ENCODE measurements at regions not wholly inside any gene's neighbourhood (a gene's known extent, or its start where the extent isn't known, plus 50 kb on each side); places are given as distances from the start of the nearest gene placed in this dataset.

DNA sequence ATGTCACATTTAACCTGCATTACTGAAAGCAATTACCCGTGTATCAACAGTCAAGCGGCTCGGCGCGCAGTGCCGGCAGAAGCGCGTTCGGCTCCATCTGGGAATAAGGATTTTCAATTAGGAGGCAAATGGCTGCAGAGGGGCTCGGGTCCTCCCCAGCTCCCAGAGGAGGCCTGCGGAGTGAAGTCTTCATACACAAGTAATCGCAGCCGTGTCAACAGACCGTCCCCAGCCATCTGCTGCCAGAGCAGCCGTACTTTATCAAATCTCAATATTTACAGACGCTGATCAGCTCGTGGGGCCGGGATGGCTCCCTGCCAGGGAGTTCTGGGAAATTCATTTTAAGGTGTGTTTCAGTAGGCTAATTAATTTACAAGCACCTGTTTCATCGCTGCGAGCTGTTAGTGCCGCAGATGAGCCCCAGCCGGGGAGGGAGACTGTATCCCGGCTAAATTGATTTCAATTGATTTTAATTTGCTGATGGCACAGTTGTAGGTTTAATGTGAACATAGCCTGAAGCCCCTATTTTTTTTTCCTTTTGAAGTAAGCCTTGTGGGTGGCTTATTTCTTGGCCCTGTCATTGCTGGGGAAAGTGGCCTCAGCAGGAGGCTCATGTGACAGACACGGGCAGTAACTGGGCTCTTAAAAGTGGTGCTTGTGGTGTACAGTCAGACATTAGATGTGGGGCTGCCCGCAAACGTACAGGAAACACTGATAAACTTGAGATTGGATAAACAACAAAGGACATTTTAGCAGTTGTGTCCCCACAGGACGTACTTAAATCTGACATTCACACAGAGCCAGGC lies 252.7 kb downstream of the TEX29 start:
- Histone ChIP-seq H3K4me2 (ENCODE audit: low read length) (no peak overlapping the region), H3K9me2 (replicated peaks; ENCODE audit: control insufficient read depth, low read length) (no peaks in the 10 kb centered on the region), H3K27ac (ENCODE audit: low read depth, low read length) (no peak overlapping the region), H4K20me1 (ENCODE audit: control insufficient read depth, insufficient read depth, low read depth, low read length) (no peaks in the 10 kb centered on the region), H3K4me3 (ENCODE audit: low read length) (no peak overlapping the region), H3K79me2 (ENCODE audit: control insufficient read depth, low read length) (no peaks in the 10 kb centered on the region), H3K4me1 (ENCODE audit: control insufficient read depth, low read length) (no peaks in the 10 kb centered on the region), H3F3A (ENCODE audit: control insufficient read depth, insufficient read depth) (no peaks in the 10 kb centered on the region), H3K9me3 (ENCODE audit: control insufficient read depth, insufficient read depth, low read length) (peaks cover 8% of the 10 kb centered on the region; the same call in 1 of the 2 replicates), H3K36me3 (ENCODE audit: control insufficient read depth, low read length) (no peaks in the 10 kb centered on the region), H3K27me3 (ENCODE audit: control insufficient read depth, low read length) (no peaks in the 10 kb centered on the region)
- TF ChIP-seq EZH2phosphoT487 (IDR thresholded peaks at IDR 0.05; ENCODE audit: borderline replicate concordance, low read length): no peak
- TF ChIP-seq, protein P1, sequence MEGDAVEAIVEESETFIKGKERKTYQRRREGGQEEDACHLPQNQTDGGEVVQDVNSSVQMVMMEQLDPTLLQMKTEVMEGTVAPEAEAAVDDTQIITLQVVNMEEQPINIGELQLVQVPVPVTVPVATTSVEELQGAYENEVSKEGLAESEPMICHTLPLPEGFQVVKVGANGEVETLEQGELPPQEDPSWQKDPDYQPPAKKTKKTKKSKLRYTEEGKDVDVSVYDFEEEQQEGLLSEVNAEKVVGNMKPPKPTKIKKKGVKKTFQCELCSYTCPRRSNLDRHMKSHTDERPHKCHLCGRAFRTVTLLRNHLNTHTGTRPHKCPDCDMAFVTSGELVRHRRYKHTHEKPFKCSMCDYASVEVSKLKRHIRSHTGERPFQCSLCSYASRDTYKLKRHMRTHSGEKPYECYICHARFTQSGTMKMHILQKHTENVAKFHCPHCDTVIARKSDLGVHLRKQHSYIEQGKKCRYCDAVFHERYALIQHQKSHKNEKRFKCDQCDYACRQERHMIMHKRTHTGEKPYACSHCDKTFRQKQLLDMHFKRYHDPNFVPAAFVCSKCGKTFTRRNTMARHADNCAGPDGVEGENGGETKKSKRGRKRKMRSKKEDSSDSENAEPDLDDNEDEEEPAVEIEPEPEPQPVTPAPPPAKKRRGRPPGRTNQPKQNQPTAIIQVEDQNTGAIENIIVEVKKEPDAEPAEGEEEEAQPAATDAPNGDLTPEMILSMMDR (IDR thresholded peaks at IDR 0.05; ENCODE audit: low read depth, low read length, poor library complexity, severe bottlenecking): no peak

DNA sequence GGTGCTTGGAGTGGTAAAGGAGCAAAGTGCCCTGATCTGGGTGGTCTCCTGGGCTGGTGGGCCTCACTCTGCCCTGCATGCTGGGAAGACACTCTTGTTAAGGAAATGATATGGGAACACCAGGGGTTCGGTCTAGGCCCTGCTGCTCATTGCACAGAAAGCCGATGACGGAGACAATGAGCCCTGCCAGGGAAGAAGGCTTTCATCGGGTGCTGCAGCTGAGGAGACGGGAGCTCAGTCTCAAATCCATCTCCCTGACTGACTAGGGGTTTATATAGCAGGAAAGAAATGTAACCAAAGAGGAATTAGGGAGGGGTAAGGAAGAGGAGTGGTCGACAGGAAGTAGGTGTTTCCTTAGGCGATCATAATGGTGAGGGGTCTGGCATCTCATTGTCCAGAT lies 253.4 kb downstream of the TEX29 start:
- no peaks in the 10 kb centered on the region for H3K4me1 ChIP-seq (ENCODE audit: control insufficient read depth, low read length)
- no peaks in the 10 kb centered on the region for H3K79me2 ChIP-seq (ENCODE audit: control insufficient read depth, low read length)
- H3K27ac ChIP-seq (ENCODE audit: low read depth, low read length): no peak overlapping the region
- no peaks in the 10 kb centered on the region for H3K9me2 ChIP-seq (replicated peaks; ENCODE audit: control insufficient read depth, low read length)
- no peaks in the 10 kb centered on the region for H3K27me3 ChIP-seq (ENCODE audit: control insufficient read depth, low read length)
- H3K4me2 ChIP-seq (ENCODE audit: low read length): no peak overlapping the region
- no peaks in the 10 kb centered on the region for H3F3A ChIP-seq (ENCODE audit: control insufficient read depth, insufficient read depth)
- H3K4me3 ChIP-seq (ENCODE audit: low read length): no peak overlapping the region
- H3K36me3 ChIP-seq (ENCODE audit: control insufficient read depth, low read length): no peaks in the 10 kb centered on the region
- TF ChIP-seq, protein P1 (IDR thresholded peaks at IDR 0.05; ENCODE audit: low read depth, low read length, poor library complexity, severe bottlenecking): no peak
- no peak for TF ChIP-seq EZH2phosphoT487 (IDR thresholded peaks at IDR 0.05; ENCODE audit: borderline replicate concordance, low read length)
- no peaks in the 10 kb centered on the region for H4K20me1 ChIP-seq (ENCODE audit: control insufficient read depth, insufficient read depth, low read depth, low read length)
- peaks cover 8% of the 10 kb centered on the region; the same call in 1 of the 2 replicates for H3K9me3 ChIP-seq (ENCODE audit: control insufficient read depth, insufficient read depth, low read length)

DNA sequence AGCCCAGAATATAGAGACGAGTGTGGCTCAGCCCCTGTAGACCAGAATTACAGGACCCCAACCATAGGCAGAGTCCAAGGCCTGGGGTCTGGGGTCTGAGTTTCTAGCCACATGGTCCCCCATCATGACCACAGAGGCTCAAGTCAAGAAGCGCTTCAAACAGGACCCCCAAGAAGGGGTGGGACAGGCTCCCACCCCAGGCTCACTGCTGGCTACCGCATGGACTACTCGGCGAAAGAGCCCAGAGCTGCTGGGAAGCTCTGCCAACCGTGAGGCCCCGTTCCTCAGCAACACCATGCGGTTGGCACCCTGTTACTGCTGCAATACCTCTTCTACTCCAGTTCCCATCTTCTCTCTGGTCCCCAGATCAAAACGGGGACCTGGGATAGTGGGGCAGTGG lies 254.8 kb downstream of the TEX29 start:
- H3F3A ChIP-seq (ENCODE audit: control insufficient read depth, insufficient read depth): no peaks in the 10 kb centered on the region
- no peaks in the 10 kb centered on the region for H3K79me2 ChIP-seq (ENCODE audit: control insufficient read depth, low read length)
- H3K4me1 ChIP-seq (ENCODE audit: control insufficient read depth, low read length): no peaks in the 10 kb centered on the region
- no peaks in the 10 kb centered on the region for H3K9me2 ChIP-seq (replicated peaks; ENCODE audit: control insufficient read depth, low read length)
- H3K4me2 ChIP-seq (ENCODE audit: low read length): no peak overlapping the region
- no peaks in the 10 kb centered on the region for H3K36me3 ChIP-seq (ENCODE audit: control insufficient read depth, low read length)
- TF ChIP-seq, protein P1 (IDR thresholded peaks at IDR 0.05; ENCODE audit: low read depth, low read length, poor library complexity, severe bottlenecking): no peak
- TF ChIP-seq EZH2phosphoT487 (IDR thresholded peaks at IDR 0.05; ENCODE audit: borderline replicate concordance, low read length): no peak
- H3K27ac ChIP-seq (ENCODE audit: low read depth, low read length): no peak overlapping the region
- H3K27me3 ChIP-seq (ENCODE audit: control insufficient read depth, low read length): no peaks in the 10 kb centered on the region
- no peak overlapping the region for H3K4me3 ChIP-seq (ENCODE audit: low read length)
- no peaks in the 10 kb centered on the region for H4K20me1 ChIP-seq (ENCODE audit: control insufficient read depth, insufficient read depth, low read depth, low read length)
- H3K9me3 ChIP-seq (ENCODE audit: control insufficient read depth, insufficient read depth, low read length): peaks cover 8% of the 10 kb centered on the region; the same call in 1 of the 2 replicates

All from DOHH2 (cell line).